Activated naive CD4-positive, alpha-beta T cell treated with anti-CD3 and anti-CD28 coated beads, Interleukin-2, amount 50 U/mL, for 72 hours (primary cell): ENCODE measurements at regions not wholly inside any gene's neighbourhood (a gene's known extent, or its start where the extent isn't known, plus 50 kb on each side); places are given as distances from the start of the nearest gene placed in this dataset.

ENCODE experiments used
- ATAC-seq, 2 donors: fragments of 150-1000 bp; cut with Tn5 transposase; 2 replicates each; pipeline ENCODE4 v1.10.0; 2021; ENCODE audit warnings: mild to moderate bottlenecking in 2 of 2, moderate library complexity in 2 of 2
- DNase-seq, 2 donors: peaks; one replicate each; pipeline ENCODE4 v3.0.0; 2021 to 2022; ENCODE audit warnings: low spot score in 2 of 2
- H3K27ac Mint-ChIP-seq, 2 donors: one replicate each; pipeline ENCODE4 v1.8.0; 2022; ENCODE audit warnings: mild to moderate bottlenecking in 2 of 2, mixed read lengths in 2 of 2
- H3K36me3 Mint-ChIP-seq, 2 donors: one replicate each; pipeline ENCODE4 v1.8.0; 2022; ENCODE audit warnings: mixed read lengths in 2 of 2
- H3K9me3 Mint-ChIP-seq, 2 donors: one replicate each; pipeline ENCODE4 v1.8.0; 2022; ENCODE audit warnings: mixed read lengths in 2 of 2

DNA sequence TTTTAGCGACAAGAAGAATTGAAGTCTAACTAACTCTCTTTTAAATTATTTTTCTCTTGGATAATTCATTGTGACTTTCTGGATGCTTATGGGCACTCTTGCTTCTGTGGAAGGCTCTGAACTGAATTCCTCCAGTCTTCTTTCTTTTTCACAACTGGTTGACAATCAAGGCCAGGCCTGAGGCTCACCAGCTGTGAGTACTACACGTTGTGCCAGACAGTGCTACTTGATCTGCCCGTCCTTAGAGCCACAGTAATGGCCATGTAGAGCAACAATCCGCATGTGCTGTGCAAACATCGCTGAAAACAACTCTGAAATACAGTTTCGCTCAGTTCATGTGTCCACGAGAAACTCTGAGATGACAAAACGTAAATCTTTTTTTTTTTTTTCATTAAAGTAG lies 1336.3 kb upstream of the AGA start:
- Mint-ChIP-seq H3K27ac (no peak overlapping the region), H3K9me3 (peaks cover 7 to 16% of the 10 kb centered on the region in 2 donors)
- no peak for ATAC-seq

DNA sequence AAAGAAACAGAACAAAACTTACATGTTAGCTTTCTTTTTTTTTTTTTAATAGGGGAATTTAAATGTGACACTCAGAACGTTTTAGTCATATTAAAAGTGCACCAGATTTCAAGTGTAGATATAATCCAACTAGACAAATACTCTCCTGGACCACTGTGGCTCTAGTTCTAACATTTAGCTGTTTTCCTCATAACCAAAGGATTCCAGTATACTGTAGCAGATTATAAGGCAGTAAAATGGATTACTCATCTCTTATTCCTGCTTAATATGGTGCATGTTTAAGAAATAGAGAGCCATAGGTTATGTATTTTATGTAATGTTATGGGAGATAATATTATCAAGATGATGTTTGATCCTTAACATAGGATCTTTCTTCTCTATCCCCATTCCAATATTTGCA lies 1339.5 kb upstream of the AGA start:
- Mint-ChIP-seq H3K36me3 (no peaks in the 10 kb centered on the region), H3K9me3 (peaks cover 18 to 28% of the 10 kb centered on the region in 2 donors)
- ATAC-seq, result no peak

More for the DNA sequence above, 1336.3 kb upstream of the AGA start:
- no peaks in the 10 kb centered on the region for H3K36me3 Mint-ChIP-seq
- DNase-seq, result no peak

DNA sequence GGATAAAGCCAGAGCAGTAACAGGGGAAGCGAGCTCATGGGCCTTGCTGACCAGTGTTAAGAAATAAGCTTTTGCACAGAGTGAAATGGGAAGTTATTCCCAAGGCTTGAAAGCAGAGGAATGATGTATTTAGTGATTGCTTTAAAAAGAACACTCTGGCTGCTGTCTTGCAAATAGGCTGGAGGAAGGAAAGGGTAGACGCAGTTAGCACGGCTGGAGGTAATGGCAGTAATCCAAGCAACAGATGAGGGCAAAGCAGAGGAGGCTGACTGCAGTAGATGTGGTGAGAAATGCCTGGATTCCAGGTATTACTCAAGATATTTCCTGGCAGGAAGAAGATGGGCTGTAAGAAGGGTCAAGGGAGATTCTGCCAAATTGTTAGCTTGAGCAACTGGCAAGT lies 1342.3 kb upstream of the AGA start:
- ATAC-seq (no peak), DNase-seq (no peak)
- Mint-ChIP-seq H3K27ac (no peak overlapping the region), H3K36me3 (no peaks in the 10 kb centered on the region), H3K9me3 (peaks cover 10 to 21% of the 10 kb centered on the region in 2 donors)

More for the DNA sequence above, 1339.5 kb upstream of the AGA start:
- no peak overlapping the region for H3K27ac Mint-ChIP-seq
- DNase-seq, result no peak

DNA sequence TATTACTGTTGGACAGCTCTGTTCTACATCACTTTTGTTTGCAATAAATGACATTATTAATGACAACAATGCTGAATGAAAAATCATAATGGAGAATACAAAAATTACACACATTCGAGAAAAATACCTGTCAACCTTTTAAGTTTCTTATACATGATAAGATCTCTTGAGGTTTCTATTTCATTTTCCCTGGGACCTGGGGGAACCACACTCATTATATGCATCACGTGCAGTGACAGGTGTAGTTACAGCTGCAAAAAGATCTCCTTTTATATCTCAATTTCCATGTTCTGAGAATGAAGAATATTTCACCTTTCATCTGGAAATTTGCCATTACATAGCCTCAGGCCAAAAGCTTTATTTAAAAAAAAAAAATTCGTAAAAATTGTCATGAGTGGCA lies 1347.0 kb upstream of the AGA start:
- peaks cover 8 to 17% of the 10 kb centered on the region in 2 donors for H3K9me3 Mint-ChIP-seq
- DNase-seq, result no peak
- no peak for ATAC-seq
- H3K36me3 Mint-ChIP-seq, result no peaks in the 10 kb centered on the region
- H3K27ac Mint-ChIP-seq, result no peak overlapping the region

DNA sequence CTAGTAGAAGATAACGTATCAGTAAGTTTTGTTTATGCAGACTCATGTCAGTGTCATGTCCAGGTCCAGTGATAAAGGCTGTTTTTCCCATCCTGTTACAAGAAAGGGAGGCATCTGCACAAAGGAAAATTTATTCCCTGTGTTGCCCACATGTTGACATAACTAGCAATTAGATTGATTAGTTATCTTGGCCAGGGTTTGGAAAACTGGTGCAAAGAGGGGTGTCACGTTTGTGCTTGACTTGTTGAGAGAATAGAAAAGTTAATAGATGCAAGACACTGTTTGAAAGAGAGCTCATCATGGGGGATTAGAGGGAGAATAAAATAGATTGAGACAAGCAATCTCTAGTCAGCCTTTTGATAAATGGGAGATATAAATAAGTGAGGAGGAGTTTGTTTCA lies 1357.0 kb upstream of the AGA start:
- Mint-ChIP-seq H3K27ac (no peak overlapping the region), H3K36me3 (peaks cover 0 to 8% of the 10 kb centered on the region in 2 donors), H3K9me3 (peaks cover 10 to 19% of the 10 kb centered on the region in 2 donors)
- ATAC-seq, result no peak
- DNase-seq, result no peak

DNA sequence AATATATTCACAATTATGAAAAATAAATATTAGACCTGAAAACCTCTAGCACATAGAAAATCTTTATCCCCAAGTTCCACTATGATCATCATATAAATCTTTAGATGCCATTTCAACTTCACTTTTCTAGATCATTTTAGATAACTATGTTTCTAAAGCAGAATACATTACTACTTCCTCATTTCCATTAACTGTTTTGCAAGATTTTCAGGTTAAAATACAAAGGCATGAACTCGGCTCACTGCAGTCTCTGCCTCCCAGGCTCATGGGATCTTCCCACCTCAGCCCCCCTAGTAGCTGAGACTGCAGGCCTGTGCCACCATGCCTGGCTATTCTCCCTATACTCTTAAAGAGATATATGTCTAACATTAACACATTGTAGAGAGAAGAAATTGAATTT lies 1365.9 kb upstream of the AGA start:
- ATAC-seq (no peak), DNase-seq (no peak)
- H3K36me3 Mint-ChIP-seq, result no peaks in the 10 kb centered on the region
- no peak overlapping the region for H3K27ac Mint-ChIP-seq
- H3K9me3 Mint-ChIP-seq, result peaks cover 0 to 5% of the 10 kb centered on the region in 2 donors

DNA sequence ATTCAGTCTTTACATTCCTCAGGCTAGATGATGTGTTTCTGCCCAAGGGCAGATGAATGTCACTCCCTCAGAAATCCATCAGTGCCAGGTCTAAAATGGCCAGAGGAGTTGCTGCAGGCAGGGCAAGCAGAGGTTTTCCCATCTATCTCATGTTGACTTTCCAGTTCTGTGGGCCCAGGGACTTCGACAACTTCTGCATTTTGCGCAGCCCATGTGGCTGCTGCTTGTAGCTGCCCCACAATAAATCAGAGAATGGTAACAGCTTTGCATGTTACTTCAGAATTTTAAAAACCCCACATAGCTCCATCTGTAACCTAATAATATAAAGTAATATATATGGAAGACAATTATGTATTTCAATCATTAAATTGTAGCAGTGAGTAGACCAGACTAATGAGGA lies 1367.7 kb upstream of the AGA start:
- DNase-seq (no peak), ATAC-seq (no peak)
- Mint-ChIP-seq H3K36me3 (no peaks in the 10 kb centered on the region), H3K27ac (no peak overlapping the region), H3K9me3 (peaks cover 0 to 7% of the 10 kb centered on the region in 2 donors)

DNA sequence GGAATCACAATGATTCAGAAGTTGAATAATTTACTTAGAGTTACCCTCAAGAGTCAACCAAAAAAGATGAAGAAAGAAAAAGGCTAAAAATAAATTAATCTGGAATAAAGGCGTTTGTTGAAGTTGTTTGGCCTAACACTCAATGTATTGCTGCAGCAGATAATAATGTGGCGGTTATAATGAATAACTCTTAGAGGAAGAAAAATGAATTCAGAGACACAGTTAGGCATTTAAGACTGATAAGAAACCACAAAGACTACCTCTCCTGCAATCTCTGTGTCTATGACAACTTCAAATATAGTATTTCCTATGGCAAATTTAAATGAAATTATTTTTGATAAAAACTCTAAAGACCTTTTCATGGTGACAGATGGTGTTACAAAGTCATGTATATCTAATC lies 1369.1 kb upstream of the AGA start:
- Mint-ChIP-seq H3K27ac (no peak overlapping the region), H3K9me3 (peaks cover 5 to 12% of the 10 kb centered on the region in 2 donors), H3K36me3 (no peaks in the 10 kb centered on the region)
- ATAC-seq (no peak), DNase-seq (no peak)

DNA sequence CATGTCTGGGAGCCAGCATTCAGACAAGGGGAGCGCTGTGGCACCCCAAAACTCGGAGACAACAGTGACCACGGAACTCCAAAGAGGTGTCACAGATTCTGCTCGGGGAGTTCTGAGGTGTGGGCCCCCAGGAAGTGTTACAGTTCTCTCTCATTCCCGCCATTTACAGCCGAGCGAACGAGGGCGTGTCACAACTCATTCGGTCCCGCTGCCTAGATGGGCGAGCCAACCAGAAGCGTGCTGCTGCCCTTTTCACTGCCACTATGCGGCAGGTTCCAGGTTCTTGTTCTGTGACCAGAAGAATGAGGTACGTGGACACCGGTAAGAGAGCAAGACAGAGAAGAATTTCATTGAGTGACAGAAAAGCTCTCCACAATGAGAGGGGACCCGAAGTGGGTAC lies 1370.6 kb upstream of the AGA start:
- ATAC-seq (no peak), DNase-seq (no peak)
- peaks cover 10 to 17% of the 10 kb centered on the region in 2 donors for H3K9me3 Mint-ChIP-seq
- H3K36me3 Mint-ChIP-seq, result no peaks in the 10 kb centered on the region
- H3K27ac Mint-ChIP-seq, result no peak overlapping the region

DNA sequence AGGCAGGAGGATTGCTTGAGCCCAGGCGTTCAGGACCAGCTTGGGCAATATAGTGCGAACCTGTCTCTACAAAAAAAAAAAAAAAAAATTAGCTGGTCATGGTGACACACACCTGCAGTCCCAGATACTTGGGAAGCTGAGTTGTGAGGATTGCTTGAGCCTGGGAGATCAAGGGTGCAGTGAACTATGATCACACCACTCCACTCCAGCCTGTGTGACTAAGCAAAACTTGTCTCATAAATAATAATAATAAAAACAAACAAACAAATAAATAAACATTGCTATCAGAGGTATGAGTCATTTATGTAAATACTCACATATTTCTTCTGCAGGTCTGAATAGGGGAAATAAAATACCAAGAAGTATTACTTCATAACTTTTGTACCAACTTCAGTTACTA lies 1372.7 kb upstream of the AGA start:
- Mint-ChIP-seq H3K27ac (no peak overlapping the region), H3K9me3 (peaks cover 10 to 20% of the 10 kb centered on the region in 2 donors), H3K36me3 (no peaks in the 10 kb centered on the region)
- DNase-seq (no peak), ATAC-seq (no peak)

DNA sequence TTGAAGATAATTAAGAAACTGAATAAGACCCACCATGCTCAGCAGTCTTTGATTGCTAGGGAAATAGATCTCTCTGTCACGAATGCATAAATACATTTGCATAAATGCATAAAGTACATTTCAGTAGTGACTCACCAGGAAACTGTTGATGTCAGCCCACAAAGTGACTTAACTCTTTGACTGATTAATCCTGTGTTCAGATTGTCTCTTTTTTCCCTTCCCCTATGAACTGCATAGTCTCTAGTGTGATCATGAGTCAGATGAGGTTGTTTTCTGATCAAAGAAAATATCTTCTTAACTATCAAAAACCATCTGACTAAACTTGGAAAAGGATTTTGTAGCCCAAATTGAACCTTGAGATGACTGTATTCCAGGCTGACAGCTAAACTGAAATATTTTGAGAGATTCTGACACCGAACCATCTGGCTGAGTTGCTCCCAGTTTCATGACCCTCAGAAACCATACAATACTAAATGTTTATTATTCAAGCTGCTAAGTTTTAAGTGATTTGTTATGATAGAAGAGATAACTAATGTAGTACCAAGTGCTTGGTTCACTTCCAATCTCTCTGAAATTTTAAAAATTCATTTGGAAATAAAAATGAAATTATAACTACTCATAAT lies 1381.5 kb upstream of the AGA start:
- no peak for ATAC-seq
- H3K27ac Mint-ChIP-seq, result no peak overlapping the region
- H3K36me3 Mint-ChIP-seq, result no peaks in the 10 kb centered on the region
- DNase-seq, result no peak
- H3K9me3 Mint-ChIP-seq, result peaks cover 3 to 8% of the 10 kb centered on the region in 2 donors

DNA sequence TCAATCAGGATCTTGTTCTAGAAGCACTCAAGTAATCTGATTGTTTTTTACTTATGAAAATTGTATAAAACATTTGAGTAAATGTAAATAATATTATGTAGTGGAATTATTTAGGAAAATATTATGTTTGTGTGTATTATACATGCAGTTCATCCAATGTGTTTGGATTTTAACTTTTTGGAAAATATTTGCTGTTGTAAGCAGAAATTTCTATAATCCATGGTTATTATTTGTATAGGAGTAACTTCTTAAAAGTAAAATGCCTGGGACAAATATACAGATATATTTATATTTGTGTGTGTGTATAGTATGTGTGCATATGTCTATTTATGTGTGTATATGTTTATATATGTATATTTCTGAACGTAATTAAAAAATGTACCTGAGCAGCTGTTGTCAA lies 1394.6 kb upstream of the AGA start:
- Mint-ChIP-seq H3K27ac (no peak overlapping the region), H3K9me3 (peaks cover 9 to 10% of the 10 kb centered on the region in 2 donors), H3K36me3 (no peaks in the 10 kb centered on the region)
- ATAC-seq, result no peak
- no peak for DNase-seq

DNA sequence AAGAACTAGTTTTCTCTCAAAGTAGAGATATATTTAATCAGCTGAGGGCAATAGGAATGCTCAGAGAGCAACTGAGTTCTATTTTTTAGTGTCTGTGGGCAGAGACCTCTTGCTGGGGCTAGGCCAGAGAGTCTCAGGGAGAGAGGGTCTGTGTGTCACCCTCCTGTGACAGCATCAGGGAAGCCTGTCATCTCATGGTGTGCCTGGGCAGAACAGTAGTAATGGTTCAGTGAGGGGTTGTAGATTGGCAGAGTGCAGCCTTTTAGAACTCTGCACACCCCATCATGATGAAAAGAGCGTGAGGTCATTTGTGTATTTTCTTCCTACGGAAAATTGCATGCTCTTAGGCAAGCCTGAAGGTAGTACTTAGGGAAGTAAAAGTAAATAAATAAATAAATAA lies 1396.5 kb upstream of the AGA start:
- ATAC-seq, result no peak
- H3K9me3 Mint-ChIP-seq, result peaks cover 5% of the 10 kb centered on the region in 2 donors
- no peak for DNase-seq
- H3K27ac Mint-ChIP-seq, result no peak overlapping the region
- H3K36me3 Mint-ChIP-seq, result no peaks in the 10 kb centered on the region

DNA sequence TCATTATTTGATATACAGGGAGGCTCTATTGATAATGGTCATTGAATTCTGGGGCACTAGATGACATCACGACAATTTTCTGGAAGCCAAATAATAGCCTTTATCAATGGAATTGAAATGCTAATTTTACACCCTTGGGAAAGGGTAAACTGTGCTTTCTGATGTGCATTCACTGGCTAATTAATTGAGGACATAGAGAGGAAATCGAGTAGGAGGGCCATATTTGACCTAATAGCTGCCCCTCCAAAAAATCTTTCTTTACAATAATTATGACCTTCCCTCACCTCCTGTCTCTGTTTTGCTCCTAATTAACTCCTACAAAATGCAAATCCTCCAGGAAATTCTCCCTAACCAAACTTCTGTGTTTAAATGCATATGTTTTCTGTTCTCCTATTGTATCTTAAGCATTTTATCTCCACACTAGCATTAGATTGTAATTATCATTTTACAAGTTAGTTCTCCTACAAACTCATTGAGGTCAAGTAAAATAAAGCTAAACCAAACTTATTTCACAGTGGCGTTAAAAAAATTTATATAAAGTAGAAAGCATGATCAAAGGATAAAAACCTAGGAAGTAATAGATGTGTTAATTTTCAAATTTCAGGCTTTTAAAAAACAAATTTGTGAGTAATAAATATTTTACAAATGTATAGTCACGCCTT lies 1414.0 kb upstream of the AGA start:
- H3K36me3 Mint-ChIP-seq, result no peaks in the 10 kb centered on the region
- no peaks in the 10 kb centered on the region for H3K9me3 Mint-ChIP-seq
- no peak for ATAC-seq

DNA sequence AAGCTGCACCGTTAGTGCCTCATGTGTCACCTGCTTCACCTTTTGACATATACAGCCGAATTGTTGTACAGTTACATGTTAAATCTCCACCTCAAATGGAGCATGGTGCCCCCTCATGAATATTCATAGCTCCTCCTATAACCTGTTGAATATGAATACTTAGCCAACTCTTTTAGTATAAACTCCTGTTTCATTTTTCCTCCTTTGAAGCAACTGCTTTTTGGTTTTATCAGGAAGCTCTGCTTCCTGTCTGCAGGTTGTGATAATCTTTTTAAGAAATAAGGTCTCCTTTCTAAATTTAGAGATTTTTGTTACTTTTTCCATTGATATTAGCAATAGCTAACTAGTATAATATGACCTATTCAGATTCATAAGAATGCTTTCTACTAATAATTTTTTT lies 1429.2 kb upstream of the AGA start:
- ATAC-seq, result no peak
- Mint-ChIP-seq H3K9me3 (no peaks in the 10 kb centered on the region), H3K36me3 (no peaks in the 10 kb centered on the region), H3K27ac (no peak overlapping the region)
- DNase-seq, result no peak

More for the DNA sequence above, 1414.0 kb upstream of the AGA start:
- H3K27ac Mint-ChIP-seq, result no peak overlapping the region
- DNase-seq, result no peak

DNA sequence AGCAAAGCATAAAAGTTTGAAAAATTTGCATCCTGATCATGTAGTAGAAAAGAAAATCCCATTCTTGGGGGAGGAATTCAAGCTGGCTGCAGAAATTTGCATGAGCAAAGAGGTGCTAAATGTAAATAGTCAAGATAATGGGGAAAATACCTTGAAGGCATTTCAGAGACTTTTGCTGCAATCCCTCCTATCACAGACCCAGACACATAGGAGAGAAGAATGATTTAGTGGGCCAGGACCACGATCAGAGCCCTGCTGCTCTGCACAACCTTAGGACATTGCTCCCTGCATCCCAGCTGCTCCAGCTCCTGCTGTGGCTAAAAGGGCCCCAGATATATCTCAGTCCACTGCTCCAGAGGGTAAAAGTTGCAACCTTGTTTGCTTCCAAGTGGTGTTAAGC lies 1439.7 kb upstream of the AGA start:
- ATAC-seq, result no peak
- H3K9me3 Mint-ChIP-seq, result peaks cover 13 to 21% of the 10 kb centered on the region in 2 donors
- H3K36me3 Mint-ChIP-seq, result peaks cover 0 to 10% of the 10 kb centered on the region in 2 donors
- DNase-seq, result no peak
- H3K27ac Mint-ChIP-seq, result no peak overlapping the region

DNA sequence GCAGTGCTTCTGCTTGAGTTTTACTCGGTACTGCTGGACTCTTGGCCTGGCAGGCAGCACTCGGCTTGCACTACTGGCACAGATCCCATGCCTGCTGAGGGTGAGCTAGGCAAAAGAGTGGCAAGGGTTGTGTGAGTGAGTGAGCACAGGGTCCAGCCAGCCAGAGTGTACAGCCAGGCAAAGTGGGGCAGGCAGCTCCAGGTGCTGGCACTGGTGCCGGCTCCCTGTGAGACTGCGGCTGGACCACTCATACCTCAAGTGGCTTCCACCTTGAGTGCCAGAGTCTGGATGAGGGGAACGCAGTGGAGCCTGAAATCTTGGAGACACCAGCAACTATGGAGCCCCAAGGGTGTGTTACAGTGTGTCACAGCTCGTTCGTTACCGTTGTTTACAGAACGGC lies 1451.9 kb upstream of the AGA start:
- DNase-seq (no peak), ATAC-seq (no peak)
- Mint-ChIP-seq H3K9me3 (peaks cover 0 to 15% of the 10 kb centered on the region in 2 donors), H3K27ac (no peak overlapping the region), H3K36me3 (peaks cover 0 to 4% of the 10 kb centered on the region in 2 donors)

DNA sequence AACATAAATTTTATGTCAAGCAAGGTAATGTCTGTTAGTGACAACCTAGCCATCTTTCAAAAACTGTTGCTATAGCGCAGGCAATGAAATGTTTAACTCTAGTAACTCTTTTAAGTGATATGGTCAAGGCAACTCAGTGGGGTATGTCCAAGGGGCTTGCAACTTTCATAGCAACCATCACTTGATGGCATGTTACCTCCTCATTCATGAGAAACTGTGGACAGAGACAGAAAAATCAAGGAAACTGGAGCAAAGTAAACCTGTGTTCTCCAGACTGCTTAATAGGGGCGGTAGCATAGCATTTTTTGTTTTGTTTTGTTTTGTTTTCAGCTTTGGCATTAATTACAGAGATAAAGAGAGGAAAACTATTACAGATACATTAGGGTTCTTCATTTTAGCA lies 1456.8 kb upstream of the AGA start:
- no peak for DNase-seq
- H3K9me3 Mint-ChIP-seq, result peaks cover 0 to 6% of the 10 kb centered on the region in 2 donors
- no peak overlapping the region for H3K27ac Mint-ChIP-seq
- no peaks in the 10 kb centered on the region for H3K36me3 Mint-ChIP-seq
- ATAC-seq, result no peak
